NOMO-1 treated with DMSO at 0.1 percent for 48 hours (cell line): ENCODE measurements at regions not wholly inside any gene's neighbourhood (a gene's known extent, or its start where the extent isn't known, plus 50 kb on each side); places are given as distances from the start of the nearest gene placed in this dataset.

ENCODE experiments used
- DNase-seq: peaks from one replicate; lab custom pipeline; 2025; ENCODE audit not compliant: unreplicated experiment; lab: John Stamatoyannopoulos, UW

GRCh38 chr5:58121391-58121790, 338.5 kb downstream of the PLK2 start:
- no peak for DNase-seq

- no peak for DNase-seq
Observed at GRCh38 chr5:58117542-58117941, 342.3 kb downstream of the PLK2 start.

GRCh38 chr5:58116346-58116745, 343.5 kb downstream of the PLK2 start:
- DNase-seq: no peak

GRCh38 chr5:58115811-58116210, 344.1 kb downstream of the PLK2 start:
- DNase-seq: no peak

- no peak for DNase-seq
Observed at GRCh38 chr5:58114324-58114723, 345.6 kb downstream of the PLK2 start.

- no peak for DNase-seq
Observed at GRCh38 chr5:58113172-58113571, 346.7 kb downstream of the PLK2 start.

GRCh38 chr5:58108511-58108910, 351.4 kb downstream of the PLK2 start:
- no peak for DNase-seq

GRCh38 chr5:58107704-58108103, 352.2 kb downstream of the PLK2 start:
- DNase-seq: no peak

GRCh38 chr5:58106754-58107410, 353.0 kb downstream of the PLK2 start:
- DNase-seq: no peak

- no peak for DNase-seq
Observed at GRCh38 chr5:58105836-58106235, 354.1 kb downstream of the PLK2 start.

GRCh38 chr5:58099257-58099656, 360.6 kb downstream of the PLK2 start:
- DNase-seq: no peak

- no peak for DNase-seq
Observed at GRCh38 chr5:58094031-58094430, 365.9 kb downstream of the PLK2 start.

- DNase-seq: no peak
Observed at GRCh38 chr5:58090704-58091103, 369.2 kb downstream of the PLK2 start.

- no peak for DNase-seq
Observed at GRCh38 chr5:58088941-58089340, 370.9 kb downstream of the PLK2 start.

- DNase-seq: no peak
Observed at GRCh38 chr5:58087905-58088304, 372.0 kb downstream of the PLK2 start.

GRCh38 chr5:58087123-58087522, 372.8 kb downstream of the PLK2 start:
- no peak for DNase-seq

GRCh38 chr5:58085800-58086199, 374.1 kb downstream of the PLK2 start:
- no peak for DNase-seq

- DNase-seq: no peak
Observed at GRCh38 chr5:58081435-58081834, 378.5 kb downstream of the PLK2 start.

GRCh38 chr5:58080573-58080972, 379.3 kb downstream of the PLK2 start:
- no peak for DNase-seq

GRCh38 chr5:58077966-58078365, 381.9 kb downstream of the PLK2 start:
- no peak for DNase-seq

- DNase-seq: no peak
Observed at GRCh38 chr5:58077416-58077815, 382.5 kb downstream of the PLK2 start.

- DNase-seq: no peak
Observed at GRCh38 chr5:58076483-58077257, 383.2 kb downstream of the PLK2 start.

- no peak for DNase-seq
Observed at GRCh38 chr5:58075907-58076306, 384.0 kb downstream of the PLK2 start.
